Trophoblast cell (in vitro differentiated cells and primary cell): ENCODE measurements at regions not wholly inside any gene's neighbourhood (a gene's known extent, or its start where the extent isn't known, plus 50 kb on each side); places are given as distances from the start of the nearest gene placed in this dataset.

Source experiments
- DNase-seq, 2 donors: peaks; one replicate each; pipeline ENCODE4 v3.0.0-alpha.2; 2016
- H2AFZ ChIP-seq: 2 replicates; pipeline ENCODE4 v1.6.1; 2013; ENCODE audit warnings: low read length, moderate library complexity, mild to moderate bottlenecking; ENCODE audit not compliant: insufficient read depth, poor library complexity
- H2AK5ac ChIP-seq: 2 replicates; pipeline ENCODE4 v1.6.1; 2013; ENCODE audit warnings: mild to moderate bottlenecking, low read length
- H2BK120ac ChIP-seq: 2 replicates; pipeline ENCODE4 v1.6.1; 2013; ENCODE audit warnings: low read length, mild to moderate bottlenecking, moderate library complexity; ENCODE audit not compliant: insufficient read depth, poor library complexity
- H2BK12ac ChIP-seq: 2 replicates; pipeline ENCODE4 v1.6.1; 2013; ENCODE audit warnings: mild to moderate bottlenecking, low read length, moderate library complexity
- H2BK5ac ChIP-seq: 2 replicates; pipeline ENCODE4 v1.6.1; 2013; ENCODE audit warnings: low read length, low read depth, moderate library complexity, mild to moderate bottlenecking; ENCODE audit not compliant: poor library complexity
- H3K14ac ChIP-seq: 2 replicates; pipeline ENCODE4 v1.6.1; 2013; ENCODE audit warnings: mild to moderate bottlenecking, low read length
- H3K18ac ChIP-seq: 2 replicates; pipeline ENCODE4 v1.6.1; 2013; ENCODE audit warnings: mild to moderate bottlenecking, low read length
- H3K23ac ChIP-seq: 2 replicates; pipeline ENCODE4 v1.6.1; 2013; ENCODE audit warnings: low read length
- H3K27ac ChIP-seq: 2 replicates; pipeline ENCODE4 v1.5.1; 2013; ENCODE audit warnings: low read depth, mild to moderate bottlenecking, inconsistent platforms, low read length, moderate library complexity
- H3K27me3 ChIP-seq: 2 replicates; pipeline ENCODE4 v1.6.1; 2013; ENCODE audit warnings: inconsistent platforms, mild to moderate bottlenecking, low read length, moderate library complexity; ENCODE audit not compliant: insufficient read depth
- H3K36me3 ChIP-seq, 2 experiments: 1 replicate in 1 of 2; 2 replicates in 1 of 2; pipeline ENCODE4 v1.6.1; 2013; ENCODE audit warnings: low read length in 2 of 2, mild to moderate bottlenecking in 2 of 2, moderate library complexity in 1 of 2; ENCODE audit not compliant: insufficient read depth in 2 of 2, control insufficient read depth in 1 of 2
- H3K4ac ChIP-seq: 2 replicates; pipeline ENCODE4 v1.6.1; 2013; ENCODE audit warnings: low read depth, mild to moderate bottlenecking, low read length, moderate library complexity
- H3K4me1 ChIP-seq, 2 experiments: 1 replicate in 1 of 2; 2 replicates in 1 of 2; pipeline ENCODE4 v1.6.1; 2013; ENCODE audit warnings: low read length in 2 of 2, mild to moderate bottlenecking in 2 of 2, moderate library complexity in 1 of 2; ENCODE audit not compliant: insufficient read depth in 2 of 2, control insufficient read depth in 1 of 2
- H3K4me2 ChIP-seq: 2 replicates; pipeline ENCODE4 v1.6.1; 2013; ENCODE audit warnings: inconsistent platforms, mild to moderate bottlenecking, low read length, moderate library complexity
- H3K4me3 ChIP-seq: 2 replicates; pipeline ENCODE4 v1.5.1; 2013; ENCODE audit warnings: mild to moderate bottlenecking, low read depth, low read length, inconsistent platforms
- H3K79me1 ChIP-seq: one replicate; pipeline ENCODE4 v1.6.1; 2013; ENCODE audit warnings: low read length
- H3K79me2 ChIP-seq: 2 replicates; pipeline ENCODE4 v1.6.1; 2013; ENCODE audit warnings: low read length, mild to moderate bottlenecking; ENCODE audit not compliant: control insufficient read depth, insufficient read depth, poor library complexity
- H3K9ac ChIP-seq: 2 replicates; pipeline ENCODE4 v1.6.1; 2013; ENCODE audit warnings: mild to moderate bottlenecking, low read length
- H3K9me3 ChIP-seq: 2 replicates; pipeline ENCODE4 v1.6.1; 2013; ENCODE audit warnings: low read depth, mild to moderate bottlenecking, control low read depth, inconsistent platforms, low read length; ENCODE audit not compliant: insufficient read depth
- H4K12ac ChIP-seq: 2 replicates; pipeline ENCODE4 v1.6.1; 2013; ENCODE audit warnings: low read depth, mild to moderate bottlenecking, low read length, moderate library complexity
- H4K8ac ChIP-seq: 2 replicates; pipeline ENCODE4 v1.6.1; 2013; ENCODE audit warnings: low read depth, mild to moderate bottlenecking, low read length, moderate library complexity
- H4K91ac ChIP-seq: one replicate; pipeline ENCODE4 v1.6.1; 2013; ENCODE audit warnings: low read depth, mild to moderate bottlenecking, low read length, moderate library complexity
- WGBS: extraction: QIAGEN DNeasy Blood & Tissue Kit; methylation state at CpG from one replicate; pipeline ENCODE4 v1.1.7; 2013; ENCODE audit warnings: missing lambda C conversion rate; ENCODE audit not compliant: insufficient read length, insufficient coverage; ENCODE audit errors: extremely low coverage; 5-methylcytosine and 5-hydroxymethylcytosine counted together

DNA sequence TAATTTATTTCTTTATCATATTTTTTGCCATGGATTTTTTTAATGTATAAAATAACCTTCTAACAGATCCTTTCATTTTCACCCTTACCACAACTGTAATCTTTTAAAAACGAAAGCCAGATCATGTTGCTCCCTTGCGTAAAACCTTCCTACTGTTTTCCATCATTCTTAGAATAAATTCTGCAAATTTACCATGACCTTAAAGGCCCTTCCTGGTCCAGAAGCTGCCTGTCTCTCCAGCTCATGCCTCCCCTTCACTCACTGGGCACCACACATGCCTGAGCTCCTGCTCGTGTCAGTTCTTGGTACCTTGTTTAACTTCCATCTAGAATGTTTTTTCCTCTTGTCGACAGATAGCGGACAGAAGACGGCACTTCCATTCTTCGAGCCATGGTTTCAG is 245.0 kb upstream of the CDH5 start:
- Histone ChIP-seq H2BK5ac (no peak overlapping the region), H3K79me1 (no peaks in the 10 kb centered on the region), H2BK12ac (no peak overlapping the region), H3K79me2 (no peaks in the 10 kb centered on the region), H2AFZ (no peak overlapping the region), H3K36me3 (no peaks in the 10 kb centered on the region), H3K4me3 (no peak overlapping the region), H3K27ac (no peak overlapping the region), H2BK120ac (no peak overlapping the region), H3K4me1 (no peaks in the 10 kb centered on the region), H4K12ac (no peak overlapping the region), H3K9ac (no peak overlapping the region), H3K4me2 (no peak overlapping the region), H4K8ac (no peak overlapping the region), H3K27me3 (no peaks in the 10 kb centered on the region), H3K9me3 (no peaks in the 10 kb centered on the region), H3K18ac (no peak overlapping the region), H3K23ac (no peak overlapping the region), H3K14ac (no peak overlapping the region), H3K4ac (no peak overlapping the region), H2AK5ac (no peak overlapping the region), H4K91ac (no peak overlapping the region)
- DNase-seq = no peak
- no CpG with 5 or more reads among the region's 7 CpGs for WGBS

DNA sequence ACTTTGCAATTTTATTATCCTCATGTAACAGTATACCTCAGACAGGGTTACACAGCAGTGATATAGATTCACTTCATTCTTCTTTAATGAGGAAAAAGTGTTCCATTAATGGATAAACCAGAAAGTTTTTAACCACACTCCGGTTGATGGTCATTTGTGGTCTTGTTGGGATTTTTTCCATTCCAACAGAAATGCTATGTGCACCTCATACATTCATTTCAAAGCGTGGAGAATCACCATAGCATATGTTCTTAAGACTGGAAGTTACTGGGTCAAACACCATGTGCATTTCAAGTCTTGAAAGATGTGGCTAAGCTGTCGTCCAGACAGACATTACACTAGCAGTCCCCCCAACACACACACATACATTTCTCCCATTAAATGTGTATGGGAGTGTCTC is 245.8 kb upstream of the CDH5 start:
- H3K4me3 ChIP-seq = no peak overlapping the region
- H3K23ac ChIP-seq = no peak overlapping the region
- H2AK5ac ChIP-seq = no peak overlapping the region
- H3K14ac ChIP-seq = no peak overlapping the region
- H3K36me3 ChIP-seq = no peaks in the 10 kb centered on the region
- H2BK120ac ChIP-seq = no peak overlapping the region
- H2BK5ac ChIP-seq = no peak overlapping the region
- no peak overlapping the region for H3K27ac ChIP-seq
- no peak for DNase-seq
- no peak overlapping the region for H4K12ac ChIP-seq
- H2BK12ac ChIP-seq = no peak overlapping the region
- no peaks in the 10 kb centered on the region for H3K79me1 ChIP-seq
- no peaks in the 10 kb centered on the region for H3K4me1 ChIP-seq
- no CpG with 5 or more reads among the region's 3 CpGs for WGBS
- no peak overlapping the region for H4K8ac ChIP-seq
- no peak overlapping the region for H3K4ac ChIP-seq
- no peak overlapping the region for H3K9ac ChIP-seq
- H3K18ac ChIP-seq = no peak overlapping the region
- H3K4me2 ChIP-seq = no peak overlapping the region
- H4K91ac ChIP-seq = no peak overlapping the region
- H2AFZ ChIP-seq = no peak overlapping the region
- H3K27me3 ChIP-seq = no peaks in the 10 kb centered on the region
- no peaks in the 10 kb centered on the region for H3K79me2 ChIP-seq
- no peaks in the 10 kb centered on the region for H3K9me3 ChIP-seq

DNA sequence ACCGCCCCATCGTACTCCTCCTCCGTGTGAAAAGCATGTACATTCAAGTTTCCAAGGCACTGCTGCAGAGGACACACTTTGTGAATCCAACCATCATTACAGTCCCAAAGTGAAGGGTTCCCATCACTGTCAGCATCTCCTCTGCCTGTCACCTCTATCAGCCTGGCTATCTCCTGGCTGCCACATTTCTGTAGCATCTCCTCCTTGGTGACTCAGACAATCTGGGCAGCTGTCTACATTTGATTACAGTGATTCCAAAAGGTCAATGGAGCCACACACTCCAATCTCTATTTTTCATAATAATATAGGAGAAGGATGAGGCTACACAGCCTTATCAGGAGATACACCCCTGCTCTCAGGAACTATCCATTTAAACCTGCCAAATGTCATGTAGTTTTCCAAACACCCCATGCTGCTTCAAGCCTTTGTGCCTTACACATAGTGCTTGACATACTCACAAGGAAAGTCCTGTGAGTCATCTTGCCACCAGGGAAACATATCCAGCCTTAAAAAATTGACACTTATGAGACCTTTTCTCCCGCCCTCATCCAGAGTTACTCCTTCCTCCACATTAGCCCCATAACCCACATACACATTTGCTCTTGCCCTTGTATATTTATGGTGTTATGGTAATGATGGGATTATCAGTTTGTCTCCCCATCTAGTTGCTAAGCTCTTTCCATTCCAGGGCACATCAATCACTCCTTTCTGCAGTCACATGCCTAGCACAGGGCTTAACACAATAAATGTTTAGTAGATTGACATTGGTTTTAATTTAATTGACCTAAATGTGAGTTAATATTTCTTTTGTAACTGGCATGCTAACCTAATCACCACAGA is 250.1 kb upstream of the CDH5 start:
- H3K36me3 ChIP-seq = no peaks in the 10 kb centered on the region
- H3K79me2 ChIP-seq = no peaks in the 10 kb centered on the region
- no CpG with 5 or more reads among the region's 4 CpGs for WGBS
- no peak overlapping the region for H3K27ac ChIP-seq
- H3K27me3 ChIP-seq = no peaks in the 10 kb centered on the region
- no peak overlapping the region for H3K23ac ChIP-seq
- no peak for DNase-seq
- no peak overlapping the region for H3K18ac ChIP-seq
- no peak overlapping the region for H3K4me3 ChIP-seq
- no peak overlapping the region for H2AFZ ChIP-seq
- H4K12ac ChIP-seq = no peak overlapping the region
- no peaks in the 10 kb centered on the region for H3K4me1 ChIP-seq
- H2BK120ac ChIP-seq = no peak overlapping the region
- H4K91ac ChIP-seq = no peak overlapping the region
- H3K9ac ChIP-seq = no peak overlapping the region
- H3K9me3 ChIP-seq = no peaks in the 10 kb centered on the region
- H2BK12ac ChIP-seq = no peak overlapping the region
- no peak overlapping the region for H3K4ac ChIP-seq
- no peak overlapping the region for H2BK5ac ChIP-seq
- H3K4me2 ChIP-seq = no peak overlapping the region
- H3K14ac ChIP-seq = no peak overlapping the region
- H3K79me1 ChIP-seq = no peaks in the 10 kb centered on the region
- H2AK5ac ChIP-seq = no peak overlapping the region
- no peak overlapping the region for H4K8ac ChIP-seq

DNA sequence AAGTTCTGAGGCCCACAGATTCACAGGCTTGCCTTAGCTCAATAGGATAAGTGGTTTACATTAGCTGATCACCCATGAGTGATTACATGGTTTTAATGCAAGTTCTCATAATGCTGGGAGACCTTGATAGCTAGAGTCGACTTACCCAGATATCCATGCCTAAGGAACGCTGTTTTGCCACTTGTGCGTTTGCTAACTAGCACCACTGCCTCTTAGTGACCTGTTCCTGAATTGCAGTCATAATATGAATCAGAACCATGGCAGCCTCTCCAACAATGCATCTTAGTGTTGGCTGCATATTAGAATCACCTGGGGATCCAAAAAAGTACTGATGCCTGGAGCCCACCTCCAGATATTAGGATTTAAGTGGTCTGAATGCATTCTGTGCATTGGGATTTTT is 251.1 kb upstream of the CDH5 start:
- Histone ChIP-seq H3K79me2 (no peaks in the 10 kb centered on the region), H4K91ac (no peak overlapping the region), H3K4me2 (no peak overlapping the region), H3K9ac (no peak overlapping the region), H2BK12ac (no peak overlapping the region), H2AK5ac (no peak overlapping the region), H3K4me1 (no peaks in the 10 kb centered on the region), H2BK120ac (no peak overlapping the region), H3K27me3 (no peaks in the 10 kb centered on the region), H2AFZ (no peak overlapping the region), H3K27ac (no peak overlapping the region), H3K4me3 (no peak overlapping the region), H3K36me3 (no peaks in the 10 kb centered on the region), H3K14ac (no peak overlapping the region), H4K12ac (no peak overlapping the region), H3K4ac (no peak overlapping the region), H4K8ac (no peak overlapping the region), H3K9me3 (no peaks in the 10 kb centered on the region), H3K79me1 (no peaks in the 10 kb centered on the region), H2BK5ac (no peak overlapping the region), H3K18ac (no peak overlapping the region), H3K23ac (no peak overlapping the region)
- DNase-seq = no peak
- WGBS = no CpG with 5 or more reads among the region's 3 CpGs
